HG03280 (cell line): ENCODE measurements at regions not wholly inside any gene's neighbourhood (a gene's known extent, or its start where the extent isn't known, plus 50 kb on each side); places are given as distances from the start of the nearest gene placed in this dataset.
A peak's percentile ranks its signal among the peaks of the same experiment; 100 is the strongest.
"Not testable (repeated sequence)": the region's sequence is repeated elsewhere in the genome, so short reads cannot be mapped to it uniquely, and the experiment has no call there.

Experiments
- ATAC-seq: cut with Tn5 transposase; IDR thresholded peaks from one replicate; pipeline ENCODE4 v1.9.1; 2021; ENCODE audit warnings: mild to moderate bottlenecking, moderate library complexity; ENCODE audit not compliant: unreplicated experiment

- ATAC-seq: no peak
Measured at GRCh38 chr5:143541943-143542797, 138.7 kb upstream of the NR3C1 start.

DNA sequence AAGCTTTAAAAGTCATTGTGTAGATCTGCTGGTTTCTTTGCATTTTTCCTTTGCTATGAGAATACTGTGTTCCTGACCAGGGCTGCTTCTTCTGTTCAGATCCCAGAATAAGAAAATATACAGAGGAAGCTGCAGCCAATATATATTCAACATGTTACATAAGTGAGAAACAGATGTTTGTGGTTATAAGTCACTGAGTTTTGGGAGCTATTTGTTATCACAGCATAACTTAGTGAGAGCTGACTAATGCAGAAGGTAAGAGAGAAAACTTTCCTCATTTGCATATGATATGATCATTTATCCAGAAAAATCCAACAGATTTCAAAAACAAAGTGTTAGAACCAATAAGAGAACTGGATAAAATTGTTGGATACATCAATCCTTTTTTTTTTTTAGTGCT is 136.3 kb upstream of the NR3C1 start:
- ATAC-seq: no peak

- no peak for ATAC-seq
Measured at GRCh38 chr5:143537056-143537455, 133.6 kb upstream of the NR3C1 start.

GRCh38 chr5:143536364-143536763 is 132.9 kb upstream of the NR3C1 start:
- no peak for ATAC-seq

GRCh38 chr5:143534761-143535154 is 131.3 kb upstream of the NR3C1 start:
- no peak for ATAC-seq

- no peak for ATAC-seq
Measured at GRCh38 chr5:143533978-143534760, 130.7 kb upstream of the NR3C1 start.

GRCh38 chr5:143533475-143533874 is 130.0 kb upstream of the NR3C1 start:
- no peak for ATAC-seq

DNA sequence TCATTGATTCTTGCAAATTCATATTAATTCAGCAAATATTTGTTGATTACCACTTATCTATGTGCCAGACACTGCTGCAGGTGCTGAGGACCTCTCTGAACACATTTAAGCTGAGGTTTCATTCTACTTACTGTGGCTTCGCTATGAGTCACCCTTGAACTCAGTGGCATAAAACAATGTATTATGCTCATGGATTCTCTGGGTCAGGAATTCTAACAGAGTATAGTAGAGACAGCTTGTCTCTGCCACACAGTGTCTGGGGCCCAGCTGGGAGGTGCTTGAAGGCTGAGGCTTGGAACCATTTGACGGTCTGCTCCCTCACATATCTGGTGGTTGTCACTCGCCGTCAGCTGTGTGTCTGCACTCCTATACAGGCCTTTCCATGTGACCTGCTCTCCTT is 124.3 kb upstream of the NR3C1 start:
- no peak for ATAC-seq

- no peak for ATAC-seq
Measured at GRCh38 chr5:143525176-143525575, 121.7 kb upstream of the NR3C1 start.

- ATAC-seq: no peak
Measured at GRCh38 chr5:143524338-143524945, 121.0 kb upstream of the NR3C1 start.

DNA sequence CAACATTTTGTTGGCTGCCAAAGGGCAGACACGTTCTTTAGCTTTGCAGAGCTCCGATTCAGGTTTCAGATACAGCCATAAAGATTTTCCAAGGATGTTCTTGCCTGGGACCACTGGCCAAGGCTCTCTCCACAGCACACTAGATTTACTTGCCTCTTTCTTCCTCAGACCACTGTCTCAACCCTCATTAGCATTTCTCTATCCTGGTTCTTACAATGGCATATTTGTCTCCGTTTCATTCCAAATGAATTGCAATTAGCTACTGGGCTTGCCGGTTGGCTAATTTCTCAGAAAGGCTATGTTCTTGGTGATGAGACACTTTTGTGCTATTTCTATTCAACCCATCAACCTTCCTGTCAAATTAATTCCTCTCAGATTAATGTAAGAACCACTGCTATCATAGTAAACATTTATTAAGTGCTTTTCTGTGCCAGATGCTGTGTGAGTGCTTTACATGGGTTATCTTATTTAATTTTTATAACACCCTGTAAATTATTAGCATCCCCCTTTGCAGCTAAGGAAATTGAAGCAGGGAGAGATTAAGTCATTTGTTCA is 118.4 kb upstream of the NR3C1 start:
- no peak for ATAC-seq

GRCh38 chr5:143521141-143521540 is 117.7 kb upstream of the NR3C1 start:
- ATAC-seq: no peak

DNA sequence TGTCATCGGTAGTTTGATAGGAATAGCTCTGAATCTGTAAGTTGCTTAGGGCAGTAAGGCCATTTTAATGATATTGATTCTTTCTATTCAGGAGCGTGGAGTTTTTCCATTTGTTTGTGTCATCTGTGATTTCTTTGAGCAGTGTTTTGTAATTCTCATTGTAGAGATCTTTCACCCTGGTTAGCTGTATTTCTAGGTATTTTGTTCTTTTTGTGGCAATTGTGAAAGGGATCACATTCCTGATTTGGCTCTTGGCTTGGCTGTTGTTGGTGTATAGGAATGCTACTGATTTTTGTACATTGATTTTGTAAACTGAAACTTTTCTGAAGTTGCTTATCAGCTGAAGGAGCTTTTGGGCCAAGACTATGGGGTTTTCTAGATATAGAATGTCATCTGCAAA is 115.7 kb upstream of the NR3C1 start:
- not testable (repeated sequence) for ATAC-seq

GRCh38 chr5:143517824-143518223 is 114.3 kb upstream of the NR3C1 start:
- ATAC-seq: not testable (repeated sequence)

DNA sequence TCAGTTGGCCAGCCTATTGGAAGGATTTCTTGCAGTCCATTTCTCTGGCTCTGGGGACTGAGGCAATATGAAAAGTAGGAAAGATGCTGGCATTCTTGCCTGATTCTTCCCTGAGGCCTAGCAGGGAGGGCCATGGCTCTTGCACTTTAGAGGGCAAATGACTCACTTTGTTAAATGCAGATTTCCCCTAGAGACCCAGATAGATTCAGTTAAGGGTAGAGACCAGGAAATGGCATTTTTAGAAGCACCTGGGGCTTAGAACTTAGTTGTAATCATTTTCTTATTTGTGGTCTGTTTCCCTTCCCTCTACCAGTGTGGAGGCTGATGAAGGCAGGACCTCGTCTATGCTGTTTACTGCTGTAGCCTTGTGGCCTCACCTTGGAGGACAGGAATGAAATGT is 112.8 kb upstream of the NR3C1 start:
- no peak for ATAC-seq

- ATAC-seq: no peak
Measured at GRCh38 chr5:143515829-143516228, 112.3 kb upstream of the NR3C1 start.

DNA sequence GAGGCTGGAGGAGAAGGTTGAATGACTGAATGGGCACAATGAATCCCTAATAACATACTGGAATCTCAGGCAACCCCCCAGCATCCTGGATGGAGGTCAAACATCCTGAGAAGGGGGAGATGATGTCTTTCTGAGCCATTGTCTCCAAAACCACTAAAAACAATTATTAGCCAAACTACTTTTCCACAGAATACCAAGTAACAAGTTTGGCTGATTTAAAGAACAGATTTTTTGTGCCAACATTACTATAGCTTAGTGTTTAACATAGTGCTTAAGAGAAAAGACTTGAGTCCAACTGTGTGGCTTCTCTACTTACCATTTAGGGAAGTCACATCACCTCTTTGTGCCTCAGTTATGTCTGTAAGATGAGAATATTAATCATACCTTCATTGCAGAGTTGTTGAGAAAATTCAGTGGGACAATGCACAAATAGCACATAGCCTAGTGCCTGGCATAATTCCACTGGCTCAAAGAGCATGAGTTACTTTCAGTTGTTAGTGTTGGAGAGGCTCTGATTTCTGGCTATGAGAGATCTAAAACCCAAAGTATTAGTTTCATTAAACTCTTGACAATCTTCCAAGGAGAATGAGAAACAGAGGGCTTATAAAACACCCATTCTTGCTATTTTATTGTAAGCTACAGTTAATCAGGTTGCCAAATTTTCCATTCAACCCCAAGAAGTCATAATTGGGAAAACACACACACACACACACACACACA is 111.3 kb upstream of the NR3C1 start:
- ATAC-seq: no peak

GRCh38 chr5:143513720-143514119 is 110.2 kb upstream of the NR3C1 start:
- ATAC-seq: no peak

DNA sequence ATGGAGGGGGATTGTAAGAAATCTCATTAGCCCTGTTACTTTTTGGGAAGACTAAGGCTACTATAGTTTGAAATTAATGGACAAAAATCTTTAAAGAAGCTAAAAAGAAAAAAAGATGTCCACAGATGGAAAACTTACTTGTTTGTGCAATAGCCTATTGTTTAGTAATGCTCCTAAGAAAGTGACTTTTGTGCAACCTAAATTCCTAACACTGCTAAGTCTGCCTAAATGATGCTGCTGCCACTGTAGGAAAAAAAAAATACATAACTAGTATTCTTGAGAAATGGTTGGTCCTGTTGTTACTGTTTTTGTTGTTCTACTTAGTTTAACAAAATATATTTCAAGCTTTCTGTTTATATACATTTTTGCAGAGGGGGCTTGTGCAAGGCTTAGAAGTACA is 108.2 kb upstream of the NR3C1 start:
- no peak for ATAC-seq

- ATAC-seq: peak; percentile 95
Measured at GRCh38 chr5:143509758-143510221, 106.3 kb upstream of the NR3C1 start.
